ENCODE measurements at regions not wholly inside any gene's neighbourhood (a gene's known extent, or its start where the extent isn't known, plus 50 kb on each side); places are given as distances from the start of the nearest gene placed in this dataset.

DNA sequence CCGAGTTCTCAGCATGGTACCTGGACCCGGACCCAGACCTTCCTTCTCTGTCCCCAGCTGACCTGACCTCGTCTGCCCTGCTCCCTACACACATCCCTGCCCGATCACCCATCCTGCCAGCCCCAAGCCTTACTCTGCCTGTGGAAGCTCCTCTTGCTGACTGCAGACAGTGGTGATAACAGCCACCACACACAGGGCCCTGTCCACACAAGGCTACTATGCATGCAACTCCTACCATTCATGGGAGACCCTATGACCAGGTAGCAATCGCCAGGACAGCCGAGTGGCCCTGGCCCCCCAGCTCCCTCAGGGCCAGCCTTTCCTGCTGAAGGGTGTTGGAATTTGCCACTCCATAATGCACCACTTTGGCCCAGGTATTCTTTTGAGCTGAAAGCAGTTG lies 233.6 kb downstream of the BRD1 start:
- H3K4me3 ChIP-seq = no peak overlapping the region
- no peaks in the 10 kb centered on the region for H3K36me3 ChIP-seq (ENCODE audit: low read depth)
- no peak overlapping the region for H3K9ac ChIP-seq
- H2AFZ ChIP-seq = no peak overlapping the region
- H3K9me3 ChIP-seq (ENCODE audit: low read depth) = no peaks in the 10 kb centered on the region
- no peaks in the 10 kb centered on the region for H3K9me2 ChIP-seq (ENCODE audit: insufficient read depth)
- H3K4me2 ChIP-seq (ENCODE audit: unreplicated experiment) = no peak overlapping the region
- no peak overlapping the region for H3K27ac ChIP-seq
- in situ Hi-C loops (cut with MboI) = no loop called here
- no peaks in the 10 kb centered on the region for H3K79me2 ChIP-seq (ENCODE audit: insufficient read depth)
- H3K27me3 ChIP-seq (replicated peaks; ENCODE audit: insufficient read depth) = no peaks in the 10 kb centered on the region
- no peak for DNase-seq
- TF ChIP-seq EZH2phosphoT487 (IDR thresholded peaks at IDR 0.05; ENCODE audit: insufficient read depth, low read depth) = no peak
- no peak for TF ChIP-seq EZH2 (IDR thresholded peaks at IDR 0.05; ENCODE audit: insufficient read depth, poor library complexity, severe bottlenecking)
- no peaks in the 10 kb centered on the region for H4K20me1 ChIP-seq (ENCODE audit: insufficient read depth)
- no peaks in the 10 kb centered on the region for H3F3A ChIP-seq (ENCODE audit: insufficient read depth)
- 22 to 26% methylated on average over 6 of the region's 6 CpGs for WGBS, 2 experiments (ENCODE audit: low coverage in 1 of 2, low lambda C conversion rate in 2 of 2, missing lambda C conversion rate in 2 of 2)
- H3K4me1 ChIP-seq (ENCODE audit: insufficient read depth) = no peaks in the 10 kb centered on the region

GRCh38 chr22:49593509-49593908 lies 234.2 kb downstream of the BRD1 start:
- H3K4me3 ChIP-seq = no peak overlapping the region
- in situ Hi-C loops (cut with MboI) = no loop called here
- H3K79me2 ChIP-seq (ENCODE audit: insufficient read depth) = no peaks in the 10 kb centered on the region
- no peaks in the 10 kb centered on the region for H4K20me1 ChIP-seq (ENCODE audit: insufficient read depth)
- H3F3A ChIP-seq (ENCODE audit: insufficient read depth) = no peaks in the 10 kb centered on the region
- no peak for DNase-seq
- H3K27me3 ChIP-seq (replicated peaks; ENCODE audit: insufficient read depth) = no peaks in the 10 kb centered on the region
- no peak overlapping the region for H3K9ac ChIP-seq
- H3K9me3 ChIP-seq (ENCODE audit: low read depth) = no peaks in the 10 kb centered on the region
- no peaks in the 10 kb centered on the region for H3K9me2 ChIP-seq (ENCODE audit: insufficient read depth)
- H3K27ac ChIP-seq = no peak overlapping the region
- 24 to 28% methylated on average over 7 of the region's 7 CpGs for WGBS, 2 experiments (ENCODE audit: low coverage in 1 of 2, low lambda C conversion rate in 2 of 2, missing lambda C conversion rate in 2 of 2)
- H3K36me3 ChIP-seq (ENCODE audit: low read depth) = no peaks in the 10 kb centered on the region
- no peaks in the 10 kb centered on the region for H3K4me1 ChIP-seq (ENCODE audit: insufficient read depth)
- no peak overlapping the region for H3K4me2 ChIP-seq (ENCODE audit: unreplicated experiment)
- no peak overlapping the region for H2AFZ ChIP-seq
- TF ChIP-seq EZH2 (IDR thresholded peaks at IDR 0.05; ENCODE audit: insufficient read depth, poor library complexity, severe bottlenecking) = no peak
- TF ChIP-seq EZH2phosphoT487 (IDR thresholded peaks at IDR 0.05; ENCODE audit: insufficient read depth, low read depth) = no peak

- H3K4me1 ChIP-seq (ENCODE audit: insufficient read depth) = no peaks in the 10 kb centered on the region
- no peak for DNase-seq
- in situ Hi-C loops (cut with MboI) = no loop called here
- H2AFZ ChIP-seq = no peak overlapping the region
- no peaks in the 10 kb centered on the region for H3K79me2 ChIP-seq (ENCODE audit: insufficient read depth)
- TF ChIP-seq EZH2 (IDR thresholded peaks at IDR 0.05; ENCODE audit: insufficient read depth, poor library complexity, severe bottlenecking) = no peak
- TF ChIP-seq EZH2phosphoT487 (IDR thresholded peaks at IDR 0.05; ENCODE audit: insufficient read depth, low read depth) = no peak
- H3K9me3 ChIP-seq (ENCODE audit: low read depth) = no peaks in the 10 kb centered on the region
- no peaks in the 10 kb centered on the region for H4K20me1 ChIP-seq (ENCODE audit: insufficient read depth)
- H3F3A ChIP-seq (ENCODE audit: insufficient read depth) = no peaks in the 10 kb centered on the region
- H3K4me3 ChIP-seq = no peak overlapping the region
- WGBS, 2 experiments (ENCODE audit: low coverage in 1 of 2, low lambda C conversion rate in 2 of 2, missing lambda C conversion rate in 2 of 2) = 16 to 23% methylated on average over 12 of the region's 12 CpGs
- no peaks in the 10 kb centered on the region for H3K27me3 ChIP-seq (replicated peaks; ENCODE audit: insufficient read depth)
- no peak overlapping the region for H3K27ac ChIP-seq
- H3K9ac ChIP-seq = no peak overlapping the region
- H3K36me3 ChIP-seq (ENCODE audit: low read depth) = no peaks in the 10 kb centered on the region
- H3K4me2 ChIP-seq (ENCODE audit: unreplicated experiment) = no peak overlapping the region
- no peaks in the 10 kb centered on the region for H3K9me2 ChIP-seq (ENCODE audit: insufficient read depth)
These were observed 234.7 kb downstream of the BRD1 start for GRCh38 chr22:49592780-49593501.

DNA sequence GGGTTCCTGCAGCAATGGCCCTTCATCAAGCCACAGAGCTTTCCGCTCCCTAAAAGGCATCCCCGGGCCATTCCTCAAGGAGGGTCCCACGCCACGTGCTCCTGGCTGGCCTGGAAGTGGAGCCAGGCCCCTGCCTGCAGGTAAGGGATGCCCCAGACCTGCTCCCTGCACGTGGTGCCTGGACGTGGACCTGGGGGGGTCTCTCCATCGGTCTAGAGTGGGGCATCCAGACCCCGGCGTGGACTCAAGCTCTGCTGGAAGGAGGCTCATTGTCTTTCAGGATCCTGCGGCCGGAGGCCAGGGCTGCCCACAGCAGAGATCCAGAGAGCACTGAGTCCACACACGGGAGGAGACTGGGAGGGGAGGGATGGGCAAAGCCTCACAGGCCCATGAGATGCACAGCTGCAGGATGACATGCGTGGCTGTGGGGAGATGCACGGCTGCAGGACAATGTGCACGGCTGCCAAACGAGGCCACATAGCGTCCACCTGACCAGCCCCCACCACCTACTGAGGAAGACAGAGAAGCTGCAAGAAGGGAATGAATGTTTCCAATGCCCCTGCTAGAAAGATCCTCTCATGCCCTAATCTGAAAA lies 236.7 kb downstream of the BRD1 start:
- no peak for DNase-seq
- no peaks in the 10 kb centered on the region for H3K79me2 ChIP-seq (ENCODE audit: insufficient read depth)
- no peaks in the 10 kb centered on the region for H3K9me2 ChIP-seq (ENCODE audit: insufficient read depth)
- no peaks in the 10 kb centered on the region for H3F3A ChIP-seq (ENCODE audit: insufficient read depth)
- H3K4me1 ChIP-seq (ENCODE audit: insufficient read depth) = no peaks in the 10 kb centered on the region
- no peaks in the 10 kb centered on the region for H3K9me3 ChIP-seq (ENCODE audit: low read depth)
- 24 to 27% methylated on average over 17 of the region's 17 CpGs for WGBS, 2 experiments (ENCODE audit: low coverage in 1 of 2, low lambda C conversion rate in 2 of 2, missing lambda C conversion rate in 2 of 2)
- TF ChIP-seq EZH2phosphoT487 (IDR thresholded peaks at IDR 0.05; ENCODE audit: insufficient read depth, low read depth) (no peak), EZH2 (IDR thresholded peaks at IDR 0.05; ENCODE audit: insufficient read depth, poor library complexity, severe bottlenecking) (no peak)
- H4K20me1 ChIP-seq (ENCODE audit: insufficient read depth) = no peaks in the 10 kb centered on the region
- H3K4me3 ChIP-seq = no peak overlapping the region
- no peaks in the 10 kb centered on the region for H3K27me3 ChIP-seq (replicated peaks; ENCODE audit: insufficient read depth)
- H3K27ac ChIP-seq = no peak overlapping the region
- no peak overlapping the region for H2AFZ ChIP-seq
- in situ Hi-C loops (cut with MboI) = no loop called here
- no peak overlapping the region for H3K4me2 ChIP-seq (ENCODE audit: unreplicated experiment)
- H3K36me3 ChIP-seq (ENCODE audit: low read depth) = no peaks in the 10 kb centered on the region
- no peak overlapping the region for H3K9ac ChIP-seq
